Brain microvascular endothelial cell (primary cell): ENCODE measurements at regions not wholly inside any gene's neighbourhood (a gene's known extent, or its start where the extent isn't known, plus 50 kb on each side); places are given as distances from the start of the nearest gene placed in this dataset.

Source experiments
- DNase-seq: peaks from one replicate; pipeline ENCODE4 v3.0.0-alpha.2; 2020
- H3K27ac ChIP-seq: fragments of 250-450 bp; sonication (Bioruptor Pico); 2 replicates; pipeline ENCODE4 v1.5.1; 2020; ENCODE audit warnings: mild to moderate bottlenecking, moderate library complexity
- H3K27me3 ChIP-seq: fragments of 250-450 bp; sonication (Bioruptor Pico); replicated peaks from 2 replicates; pipeline ENCODE4 v1.5.1; 2020; ENCODE audit warnings: mild to moderate bottlenecking
- H3K36me3 ChIP-seq: fragments of 250-450 bp; sonication (Bioruptor Pico); replicated peaks from 2 replicates; pipeline ENCODE4 v1.5.1; 2020; ENCODE audit warnings: mild to moderate bottlenecking
- H3K4me3 ChIP-seq: 2 replicates; pipeline ENCODE4 v1.5.1; 2011; ENCODE audit warnings: low read depth, mild to moderate bottlenecking, control low read depth, low read length, moderate library complexity
- CTCF ChIP-seq: IDR thresholded peaks from 2 replicates; pipeline ENCODE4 v1.5.1; 2011; ENCODE audit warnings: low read depth, mild to moderate bottlenecking, moderate library complexity, low read length, control low read depth, inconsistent platforms; ENCODE audit errors: missing control alignments
- in situ Hi-C: cut with HindIII; loops from 2 replicates; pipeline ENCODE4 v1.10.0; 2017; ENCODE audit warnings: low sequenced_read_pairs, low pct_ligation_motif_present

DNA sequence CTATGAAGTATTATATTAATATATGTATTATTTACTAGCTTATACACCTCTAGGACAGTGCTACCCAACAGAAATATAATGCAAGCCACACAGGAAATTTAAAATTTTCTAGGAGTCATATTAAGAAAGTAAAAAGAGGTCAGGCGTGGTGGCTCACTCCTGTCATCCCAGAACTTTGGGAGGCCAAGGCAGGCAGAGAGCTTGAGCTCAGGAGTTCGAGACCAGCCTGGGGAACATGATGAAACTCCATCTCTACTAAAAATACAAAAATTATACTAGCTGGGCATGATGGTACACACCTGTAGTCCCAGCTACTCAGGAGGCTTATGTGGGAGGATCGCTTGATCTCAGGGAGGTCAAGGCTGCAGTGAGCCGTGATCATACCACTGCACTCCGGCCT is 237.6 kb upstream of the ZNF217 start:
- Histone ChIP-seq H3K36me3 (no peaks in the 10 kb centered on the region), H3K27ac (no peak overlapping the region), H3K4me3 (no peak overlapping the region), H3K27me3 (no peaks in the 10 kb centered on the region)
- TF ChIP-seq CTCF: no peak
- in situ Hi-C loops: no loop called here
- DNase-seq: no peak

DNA sequence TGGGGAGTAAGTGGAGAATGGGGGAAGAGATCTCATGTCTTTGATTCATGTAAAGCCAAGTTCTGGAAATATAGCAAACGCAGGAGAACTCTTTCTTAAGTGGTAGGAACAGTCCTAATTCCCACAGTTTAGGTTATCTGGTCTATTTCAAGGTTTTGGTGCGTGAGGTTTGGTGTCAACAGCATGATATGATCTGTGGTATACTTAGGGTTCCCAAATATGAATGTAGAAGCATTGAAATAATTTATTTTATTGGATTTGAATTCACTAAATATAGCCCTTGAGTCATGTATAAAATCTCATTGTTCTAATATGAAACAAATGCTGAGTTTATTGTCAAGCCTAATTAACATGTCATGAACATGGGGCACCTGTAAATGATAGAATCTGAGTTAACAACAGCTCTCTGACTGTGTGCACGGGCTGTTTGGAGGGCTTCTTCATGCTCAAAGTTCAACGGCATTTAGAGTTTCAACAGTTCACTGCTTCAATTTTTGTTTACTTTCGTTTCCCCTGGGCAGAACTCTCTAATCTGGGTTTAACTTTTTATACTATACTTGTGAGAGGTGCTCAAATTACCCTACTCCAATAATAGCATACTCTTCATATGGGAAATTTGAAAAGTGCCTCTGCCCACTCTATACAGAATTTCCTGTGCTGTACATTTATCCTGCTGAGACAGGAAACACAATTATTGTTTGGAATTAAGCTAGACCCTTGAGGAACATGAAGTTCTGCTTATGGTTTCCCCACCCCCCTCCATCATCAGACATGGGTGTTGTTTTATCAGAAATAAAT is 236.3 kb upstream of the ZNF217 start:
- peak; percentile 46 for DNase-seq
- Histone ChIP-seq H3K4me3 (peak overlapping the region; percentile 6), H3K36me3 (no peaks in the 10 kb centered on the region), H3K27ac (peak overlapping the region; percentile 100), H3K27me3 (no peaks in the 10 kb centered on the region)
- TF ChIP-seq CTCF: no peak
- in situ Hi-C loops: no loop called here

GRCh38 chr20:53829255-53829723 is 235.7 kb upstream of the ZNF217 start:
- H3K27me3 ChIP-seq: no peaks in the 10 kb centered on the region
- H3K36me3 ChIP-seq: no peaks in the 10 kb centered on the region
- H3K27ac ChIP-seq: peak overlapping the region; percentile 100
- H3K4me3 ChIP-seq: peak overlapping the region; percentile 9
- in situ Hi-C loops: no loop called here
- TF ChIP-seq CTCF: no peak
- peak; percentile 92 for DNase-seq

- peak; percentile 35 for TF ChIP-seq CTCF
- Histone ChIP-seq H3K27me3 (no peaks in the 10 kb centered on the region), H3K27ac (peak overlapping the region; percentile 100), H3K36me3 (no peaks in the 10 kb centered on the region), H3K4me3 (peak overlapping the region; percentile 9)
- in situ Hi-C loops: no loop called here
- DNase-seq: peak; percentile 93
These were observed 235.1 kb upstream of the ZNF217 start for GRCh38 chr20:53828682-53829254.

- in situ Hi-C loops: no loop called here
- Histone ChIP-seq H3K27me3 (no peaks in the 10 kb centered on the region), H3K4me3 (peak overlapping the region; percentile 0), H3K36me3 (no peaks in the 10 kb centered on the region), H3K27ac (peak overlapping the region; percentile 100)
- peak; percentile 97 for DNase-seq
- TF ChIP-seq CTCF: no peak
These were observed 234.5 kb upstream of the ZNF217 start for GRCh38 chr20:53828088-53828681.
